DLD1 (cell line): ENCODE measurements at regions not wholly inside any gene's neighbourhood (a gene's known extent, or its start where the extent isn't known, plus 50 kb on each side); places are given as distances from the start of the nearest gene placed in this dataset.
"Not testable (repeated sequence)": the region's sequence is repeated elsewhere in the genome, so short reads cannot be mapped to it uniquely, and the experiment has no call there.

Experiments
- in situ Hi-C: cut with HindIII; loops from 2 replicates; pipeline ENCODE4 v1.10.0; 2017; ENCODE audit warnings: low sequenced_read_pairs

- in situ Hi-C loops, result no loop called here
These were observed 328.7 kb downstream of the PTPRC start for GRCh38 chr1:198967566-198967965.

- in situ Hi-C loops, result no loop called here
These were observed 330.0 kb downstream of the PTPRC start for GRCh38 chr1:198968866-198969265.

GRCh38 chr1:198969981-198970380 lies 331.1 kb downstream of the PTPRC start:
- in situ Hi-C loops, result no loop called here

GRCh38 chr1:198970916-198971315 lies 332.1 kb downstream of the PTPRC start:
- in situ Hi-C loops, result no loop called here

GRCh38 chr1:198977909-198978308 lies 339.1 kb downstream of the PTPRC start:
- in situ Hi-C loops, result no loop called here

GRCh38 chr1:198978523-198978922 lies 339.7 kb downstream of the PTPRC start:
- in situ Hi-C loops, result no loop called here

GRCh38 chr1:198986036-198986435 lies 347.2 kb downstream of the PTPRC start:
- in situ Hi-C loops, result no loop called here

GRCh38 chr1:198986442-198986841 lies 347.6 kb downstream of the PTPRC start:
- in situ Hi-C loops, result no loop called here

GRCh38 chr1:199002661-199003060 lies 363.8 kb downstream of the PTPRC start:
- in situ Hi-C loops, result no loop called here

- in situ Hi-C loops, result no loop called here
These were observed 368.6 kb downstream of the PTPRC start for GRCh38 chr1:199007423-199007822.

- in situ Hi-C loops, result no loop called here
These were observed 370.6 kb downstream of the PTPRC start for GRCh38 chr1:199009447-199009846.

GRCh38 chr1:199010492-199010891 lies 371.7 kb downstream of the PTPRC start:
- in situ Hi-C loops, result no loop called here

- in situ Hi-C loops, result no loop called here
These were observed 372.1 kb downstream of the PTPRC start for GRCh38 chr1:199010933-199011332.

- in situ Hi-C loops, result no loop called here
These were observed 377.0 kb downstream of the PTPRC start for GRCh38 chr1:199015799-199016198.

GRCh38 chr1:199018471-199019135 lies 379.8 kb downstream of the PTPRC start:
- in situ Hi-C loops, result no loop called here

- in situ Hi-C loops, result no loop called here
These were observed 381.2 kb downstream of the PTPRC start for GRCh38 chr1:199020051-199020450.

- in situ Hi-C loops, result no loop called here
These were observed 382.1 kb downstream of the PTPRC start for GRCh38 chr1:199020904-199021303.

GRCh38 chr1:199029401-199029800 lies 390.6 kb downstream of the PTPRC start:
- in situ Hi-C loops, result no loop called here

- in situ Hi-C loops, result no loop called here
These were observed 391.0 kb downstream of the PTPRC start for GRCh38 chr1:199029855-199030254.

- in situ Hi-C loops, result not testable (repeated sequence)
These were observed 391.7 kb downstream of the PTPRC start for GRCh38 chr1:199030541-199030940.

- in situ Hi-C loops, result not testable (repeated sequence)
These were observed 392.3 kb downstream of the PTPRC start for GRCh38 chr1:199031170-199031569.

- in situ Hi-C loops, result not testable (repeated sequence)
These were observed 393.6 kb downstream of the PTPRC start for GRCh38 chr1:199032479-199032878.

- in situ Hi-C loops, result no loop called here
These were observed 394.8 kb downstream of the PTPRC start for GRCh38 chr1:199033661-199034060.
